Hematopoietic multipotent progenitor cell (in vitro differentiated cells): ENCODE measurements at regions not wholly inside any gene's neighbourhood (a gene's known extent, or its start where the extent isn't known, plus 50 kb on each side); places are given as distances from the start of the nearest gene placed in this dataset.
"Not testable (repeated sequence)": the region's sequence is repeated elsewhere in the genome, so short reads cannot be mapped to it uniquely, and the experiment has no call there.

Experiments used
- DNase-seq, 3 donors: peaks; one replicate each; pipeline ENCODE4 v3.0.0-alpha.2; 2011 to 2015; ENCODE audit warnings: low read depth in 2 of 3, low spot score in 2 of 3

- no peak for DNase-seq
Observed at GRCh38 chr1:4062041-4062440, 162.0 kb upstream of the C1orf174 start.

GRCh38 chr1:4062560-4062959, 162.5 kb upstream of the C1orf174 start:
- DNase-seq, result no peak

GRCh38 chr1:4062992-4063391, 162.9 kb upstream of the C1orf174 start:
- DNase-seq, result no peak

GRCh38 chr1:4063516-4063915, 163.4 kb upstream of the C1orf174 start:
- no peak for DNase-seq

GRCh38 chr1:4064150-4064889, 164.2 kb upstream of the C1orf174 start:
- no peak for DNase-seq

- DNase-seq, result no peak
Observed at GRCh38 chr1:4066860-4067599, 167.0 kb upstream of the C1orf174 start.

- no peak for DNase-seq
Observed at GRCh38 chr1:4068076-4068475, 168.0 kb upstream of the C1orf174 start.

- no peak for DNase-seq
Observed at GRCh38 chr1:4071653-4072052, 171.6 kb upstream of the C1orf174 start.

- DNase-seq, result no peak
Observed at GRCh38 chr1:4072481-4073153, 172.5 kb upstream of the C1orf174 start.

- no peak for DNase-seq
Observed at GRCh38 chr1:4075436-4076225, 175.6 kb upstream of the C1orf174 start.

- no peak for DNase-seq
Observed at GRCh38 chr1:4076346-4076745, 176.3 kb upstream of the C1orf174 start.

- not testable (repeated sequence) for DNase-seq
Observed at GRCh38 chr1:4078091-4078962, 178.3 kb upstream of the C1orf174 start.

GRCh38 chr1:4079815-4080214, 179.7 kb upstream of the C1orf174 start:
- no peak for DNase-seq

- no peak for DNase-seq
Observed at GRCh38 chr1:4081806-4082711, 182.0 kb upstream of the C1orf174 start.

GRCh38 chr1:4083231-4084047, 183.4 kb upstream of the C1orf174 start:
- no peak for DNase-seq

- no peak for DNase-seq
Observed at GRCh38 chr1:4084048-4084431, 184.0 kb upstream of the C1orf174 start.

- no peak for DNase-seq
Observed at GRCh38 chr1:4084446-4084845, 184.4 kb upstream of the C1orf174 start.

- no peak for DNase-seq
Observed at GRCh38 chr1:4084896-4085295, 184.8 kb upstream of the C1orf174 start.
